HG03575 (cell line): ENCODE measurements at regions not wholly inside any gene's neighbourhood (a gene's known extent, or its start where the extent isn't known, plus 50 kb on each side); places are given as distances from the start of the nearest gene placed in this dataset.
A peak's percentile ranks its signal among the peaks of the same experiment; 100 is the strongest.

Experiments
- ATAC-seq: cut with Tn5 transposase; IDR thresholded peaks from one replicate; pipeline ENCODE4 v1.9.1; 2021; ENCODE audit not compliant: unreplicated experiment, insufficient number of reproducible peaks, low FRiP score; ENCODE audit errors: extremely low read depth

GRCh38 chr7:118059209-118059608 lies 124.8 kb upstream of the LSM8 start:
- no peak for ATAC-seq

- no peak for ATAC-seq
Observed at GRCh38 chr7:118060692-118061091, 123.3 kb upstream of the LSM8 start.

- no peak for ATAC-seq
Observed at GRCh38 chr7:118061386-118061785, 122.6 kb upstream of the LSM8 start.

- ATAC-seq: no peak
Observed at GRCh38 chr7:118072893-118073674, 110.9 kb upstream of the LSM8 start.

- no peak for ATAC-seq
Observed at GRCh38 chr7:118075936-118076335, 108.0 kb upstream of the LSM8 start.

GRCh38 chr7:118076564-118076963 lies 107.4 kb upstream of the LSM8 start:
- no peak for ATAC-seq

GRCh38 chr7:118078015-118078414 lies 105.9 kb upstream of the LSM8 start:
- no peak for ATAC-seq

- no peak for ATAC-seq
Observed at GRCh38 chr7:118079369-118079768, 104.6 kb upstream of the LSM8 start.

GRCh38 chr7:118080947-118081346 lies 103.0 kb upstream of the LSM8 start:
- ATAC-seq: peak; percentile 88

- ATAC-seq: no peak
Observed at GRCh38 chr7:118082506-118082905, 101.5 kb upstream of the LSM8 start.

- ATAC-seq: no peak
Observed at GRCh38 chr7:118085000-118085399, 99.0 kb upstream of the LSM8 start.

- ATAC-seq: no peak
Observed at GRCh38 chr7:118087126-118087525, 96.8 kb upstream of the LSM8 start.

- no peak for ATAC-seq
Observed at GRCh38 chr7:118094044-118094443, 89.9 kb upstream of the LSM8 start.

- ATAC-seq: no peak
Observed at GRCh38 chr7:118104812-118105441, 79.0 kb upstream of the LSM8 start.

- ATAC-seq: no peak
Observed at GRCh38 chr7:118109607-118110006, 74.4 kb upstream of the LSM8 start.

- no peak for ATAC-seq
Observed at GRCh38 chr7:118110178-118110925, 73.6 kb upstream of the LSM8 start.

- ATAC-seq: no peak
Observed at GRCh38 chr7:118111347-118111746, 72.6 kb upstream of the LSM8 start.

GRCh38 chr7:118114175-118114574 lies 69.8 kb upstream of the LSM8 start:
- ATAC-seq: no peak

GRCh38 chr7:118129041-118129795 lies 54.7 kb upstream of the LSM8 start:
- ATAC-seq: no peak
